ENCODE measurements at regions not wholly inside any gene's neighbourhood (a gene's known extent, or its start where the extent isn't known, plus 50 kb on each side); places are given as distances from the start of the nearest gene placed in this dataset.

- Histone ChIP-seq H3K4me1 (ENCODE audit: control insufficient read depth, extremely low read depth, insufficient read depth, low read length) (no peaks in the 10 kb centered on the region), H3K4me3 (replicated peaks in 1 of 3; ENCODE audit: insufficient read depth in 1 of 3, low read depth in 1 of 3, low read length in 3 of 3) (no peak overlapping the region), H3K27me3 (ENCODE audit: control insufficient read depth in 2 of 2, insufficient read depth in 2 of 2, low read length in 2 of 2) (no peaks in the 10 kb centered on the region), H2AFZ (ENCODE audit: low read depth, low read length) (no peak overlapping the region), H3K79me2 (ENCODE audit: control insufficient read depth, insufficient read depth, low read length) (no peaks in the 10 kb centered on the region), H3K9ac (replicated peaks; ENCODE audit: extremely low read depth, insufficient read depth, low read length) (no peak overlapping the region), H3K36me3 (ENCODE audit: control insufficient read depth in 2 of 2, extremely low read depth in 1 of 2, insufficient read depth in 2 of 2, low read length in 2 of 2) (no peaks in the 10 kb centered on the region), H4K20me1 (replicated peaks; ENCODE audit: control insufficient read depth, extremely low read depth, insufficient read depth, low read length) (no peaks in the 10 kb centered on the region), H3K9me3 (replicated peaks; ENCODE audit: control insufficient read depth, insufficient read depth, low read length) (no peaks in the 10 kb centered on the region), H3K4me2 (ENCODE audit: insufficient read depth, low read length) (no peak overlapping the region), H3K9me1 (replicated peaks; ENCODE audit: control insufficient read depth, extremely low read depth, insufficient read depth, low read length) (no peaks in the 10 kb centered on the region), H3K27ac (ENCODE audit: insufficient read depth, low read depth, low read length) (no peak overlapping the region)
- CTCF ChIA-PET, result interaction anchor here (0.8 to 4.1 kb wide), 5 partner anchors 8 to 79 kb away, joined by 3 to 22 read pairs (median 8); no protein-coding TSS in a partner anchor
- no TSS peak for BruUV-seq (replicated peaks)
- no peak for TF ChIP-seq FOS (IDR thresholded peaks at IDR 0.05; ENCODE audit: borderline replicate concordance, insufficient read depth, low read length)
- TF ChIP-seq JUN (IDR thresholded peaks at IDR 0.05; ENCODE audit: borderline replicate concordance, insufficient read depth, insufficient read length, low read depth), result no peak
- no peak for TF ChIP-seq GATA2 (IDR thresholded peaks at IDR 0.05; ENCODE audit: insufficient read depth, insufficient read length, low read depth, low read length)
- TF ChIP-seq EZH2 (IDR thresholded peaks at IDR 0.05; ENCODE audit: borderline replicate concordance, low read depth, low read length, severe bottlenecking), result no peak
- FAIRE-seq, result no peak
- POLR2A ChIA-PET, result interaction anchor here (0.7 kb wide), 1 partner anchor 11 kb away, joined by 3 read pairs; no protein-coding TSS in a partner anchor
- DNase-seq (ENCODE audit: low read depth, low spot score), result no peak
- intact Hi-C loops (cut with micrococcal nuclease), result no loop called here
- dilution Hi-C loops (cut with MboI; ENCODE audit: extremely low pct_ligation_motif_present, low sequenced_read_pairs), result no loop called here
These were observed 123.4 kb downstream of the ZFP36L2 start for GRCh38 chr2:43103093-43103404.

- H3K4me1 ChIP-seq (ENCODE audit: control insufficient read depth, extremely low read depth, insufficient read depth, low read length), result no peaks in the 10 kb centered on the region
- no peak for FAIRE-seq
- H2AFZ ChIP-seq (ENCODE audit: low read depth, low read length), result no peak overlapping the region
- no peaks in the 10 kb centered on the region for H3K9me3 ChIP-seq (replicated peaks; ENCODE audit: control insufficient read depth, insufficient read depth, low read length)
- ChIA-PET CTCF (interaction anchor here (0.8 to 2.8 kb wide), 4 partner anchors 8 to 78 kb away, joined by 3 to 13 read pairs (median 7); no protein-coding TSS in a partner anchor), POLR2A (no interaction called here)
- no peak overlapping the region for H3K4me3 ChIP-seq (replicated peaks in 1 of 3; ENCODE audit: insufficient read depth in 1 of 3, low read depth in 1 of 3, low read length in 3 of 3)
- DNase-seq (ENCODE audit: low read depth, low spot score), result no peak
- H3K4me2 ChIP-seq (ENCODE audit: insufficient read depth, low read length), result no peak overlapping the region
- TF ChIP-seq POLR2AphosphoS5 (IDR thresholded peaks at IDR 0.05; ENCODE audit: insufficient read depth, low read depth, low read length) (no peak), POLR2A (IDR thresholded peaks at IDR 0.05; ENCODE audit: low read depth, low read length) (no peak)
- no peaks in the 10 kb centered on the region for H3K9me1 ChIP-seq (replicated peaks; ENCODE audit: control insufficient read depth, extremely low read depth, insufficient read depth, low read length)
- H4K20me1 ChIP-seq (replicated peaks; ENCODE audit: control insufficient read depth, extremely low read depth, insufficient read depth, low read length), result no peaks in the 10 kb centered on the region
- dilution Hi-C loops (cut with MboI; ENCODE audit: extremely low pct_ligation_motif_present, low sequenced_read_pairs), result no loop called here
- no peak overlapping the region for H3K9ac ChIP-seq (replicated peaks; ENCODE audit: extremely low read depth, insufficient read depth, low read length)
- H3K79me2 ChIP-seq (ENCODE audit: control insufficient read depth, insufficient read depth, low read length), result no peaks in the 10 kb centered on the region
- H3K27me3 ChIP-seq (ENCODE audit: control insufficient read depth in 2 of 2, insufficient read depth in 2 of 2, low read length in 2 of 2), result no peaks in the 10 kb centered on the region
- H3K36me3 ChIP-seq (ENCODE audit: control insufficient read depth in 2 of 2, extremely low read depth in 1 of 2, insufficient read depth in 2 of 2, low read length in 2 of 2), result no peaks in the 10 kb centered on the region
- intact Hi-C loops (cut with micrococcal nuclease), result no loop called here
- no TSS peak for BruUV-seq (replicated peaks)
- H3K27ac ChIP-seq (ENCODE audit: insufficient read depth, low read depth, low read length), result no peak overlapping the region
These were observed 123.9 kb downstream of the ZFP36L2 start for GRCh38 chr2:43102366-43103092.

Data from endothelial cell of umbilical vein (primary cell).